Kidney tubule cell (primary cell): ENCODE measurements at regions not wholly inside any gene's neighbourhood (a gene's known extent, or its start where the extent isn't known, plus 50 kb on each side); places are given as distances from the start of the nearest gene placed in this dataset.
A peak's percentile ranks its signal among the peaks of the same experiment; 100 is the strongest.

ENCODE experiments used
- DNase-seq: peaks from one replicate; pipeline ENCODE4 v3.0.0-alpha.2; 2018; ENCODE audit warnings: low spot score

- no peak for DNase-seq
Observed at GRCh38 chr10:3523309-3524050, 261.5 kb downstream of the KLF6 start.

- no peak for DNase-seq
Observed at GRCh38 chr10:3516923-3517255, 268.1 kb downstream of the KLF6 start.

GRCh38 chr10:3516234-3516922 lies 268.6 kb downstream of the KLF6 start:
- no peak for DNase-seq

GRCh38 chr10:3514691-3515090 lies 270.3 kb downstream of the KLF6 start:
- DNase-seq, result no peak

GRCh38 chr10:3512263-3512662 lies 272.7 kb downstream of the KLF6 start:
- DNase-seq, result no peak

GRCh38 chr10:3511483-3511882 lies 273.5 kb downstream of the KLF6 start:
- DNase-seq, result no peak

GRCh38 chr10:3510741-3511140 lies 274.3 kb downstream of the KLF6 start:
- DNase-seq, result no peak

GRCh38 chr10:3509355-3509754 lies 275.7 kb downstream of the KLF6 start:
- DNase-seq, result no peak

GRCh38 chr10:3503299-3503698 lies 281.7 kb downstream of the KLF6 start:
- DNase-seq, result no peak

GRCh38 chr10:3502673-3503072 lies 282.3 kb downstream of the KLF6 start:
- DNase-seq, result no peak

- peak; percentile 66 for DNase-seq
Observed at GRCh38 chr10:3500408-3500856, 284.6 kb downstream of the KLF6 start.

GRCh38 chr10:3499120-3499519 lies 285.9 kb downstream of the KLF6 start:
- peak; percentile 32 for DNase-seq

GRCh38 chr10:3497581-3497980 lies 287.4 kb downstream of the KLF6 start:
- DNase-seq, result no peak

GRCh38 chr10:3496138-3496537 lies 288.9 kb downstream of the KLF6 start:
- no peak for DNase-seq

- DNase-seq, result no peak
Observed at GRCh38 chr10:3495281-3495680, 289.7 kb downstream of the KLF6 start.

- DNase-seq, result no peak
Observed at GRCh38 chr10:3494838-3495230, 290.2 kb downstream of the KLF6 start.

- DNase-seq, result no peak
Observed at GRCh38 chr10:3494131-3494837, 290.7 kb downstream of the KLF6 start.

GRCh38 chr10:3493621-3494020 lies 291.4 kb downstream of the KLF6 start:
- no peak for DNase-seq

- DNase-seq, result no peak
Observed at GRCh38 chr10:3491571-3491970, 293.4 kb downstream of the KLF6 start.

- no peak for DNase-seq
Observed at GRCh38 chr10:3487228-3487627, 297.8 kb downstream of the KLF6 start.

GRCh38 chr10:3486346-3487065 lies 298.5 kb downstream of the KLF6 start:
- DNase-seq, result peak; percentile 98

GRCh38 chr10:3485057-3485686 lies 299.8 kb downstream of the KLF6 start:
- no peak for DNase-seq
